Sigmoid colon (tissue), 4 donors: ENCODE measurements at regions not wholly inside any gene's neighbourhood (a gene's known extent, or its start where the extent isn't known, plus 50 kb on each side); places are given as distances from the start of the nearest gene placed in this dataset.

ENCODE experiments used
- CTCF ChIP-seq, 4 experiments: fragments of 450-650 bp in 3 of 4; fragments of 200-600 bp in 1 of 4; IDR thresholded peaks; one replicate each; pipeline ENCODE4 v1.5.1; 2016 to 2019; ENCODE audit warnings: antibody characterized with exemption in 4 of 4, mild to moderate bottlenecking in 3 of 4, moderate library complexity in 2 of 4
- EP300 ChIP-seq, 4 donors: sonication (generic); formaldehyde crosslinking; IDR thresholded peaks; one replicate each; pipeline ENCODE4 v1.6.1; 2017; ENCODE audit warnings: antibody characterized with exemption in 4 of 4
- POLR2A ChIP-seq, 2 donors: fragments of 450-650 bp; IDR thresholded peaks; one replicate each; pipeline ENCODE4 v1.6.1; 2016; ENCODE audit warnings: antibody characterized with exemption in 2 of 2, mild to moderate bottlenecking in 2 of 2, moderate library complexity in 2 of 2
- POLR2AphosphoS5 ChIP-seq, 4 donors: sonication (generic); formaldehyde crosslinking; IDR thresholded peaks; one replicate each; pipeline ENCODE4 v1.6.1; 2017; ENCODE audit warnings: antibody characterized with exemption in 4 of 4

- TF ChIP-seq POLR2AphosphoS5 (IDR thresholded peaks at IDR 0.05), result no peak
- TF ChIP-seq CTCF (IDR thresholded peaks at IDR 0.05), result no peak
- TF ChIP-seq EP300 (IDR thresholded peaks at IDR 0.05), result no peak
- no peak for TF ChIP-seq POLR2A (IDR thresholded peaks at IDR 0.05)
These were observed 213.8 kb downstream of the AHR start for GRCh38 chr7:17512181-17512675.
